OCI-LY7 (cell line): ENCODE measurements at regions not wholly inside any gene's neighbourhood (a gene's known extent, or its start where the extent isn't known, plus 50 kb on each side); places are given as distances from the start of the nearest gene placed in this dataset.

Experiments
- CTCF ChIP-seq: fragments of 200-600 bp; sonication (generic); conservative IDR thresholded peaks from 2 replicates; pipeline ENCODE4 v1.5.1; 2014; ENCODE audit warnings: mild to moderate bottlenecking, antibody characterized with exemption, low read length, moderate library complexity, mixed read lengths
- EZH2phosphoT487 ChIP-seq: fragments of 200-600 bp; sonication (generic); IDR thresholded peaks from 2 replicates; pipeline ENCODE4 v1.6.1; 2018; ENCODE audit warnings: low read depth, borderline replicate concordance, mild to moderate bottlenecking, mixed run types, antibody characterized with exemption, low read length, moderate library complexity, mixed read lengths

GRCh38 chr3:96183871-96184270 is 630.5 kb upstream of the EPHA6 start:
- no peak for TF ChIP-seq CTCF
- no peak for TF ChIP-seq EZH2phosphoT487
